Gastroesophageal sphincter (tissue), 4 donors: ENCODE measurements at regions not wholly inside any gene's neighbourhood (a gene's known extent, or its start where the extent isn't known, plus 50 kb on each side); places are given as distances from the start of the nearest gene placed in this dataset.

Source experiments
- ATAC-seq: fragments of 150-250 bp; one replicate; pipeline ENCODE4 v1.9.1; 2016; ENCODE audit warnings: mild to moderate bottlenecking, moderate library complexity
- H3K27ac ChIP-seq, 4 donors: fragments of 200-600 bp; sonication (generic) in 3 of 4; 1 replicate in 3 of 4; 2 replicates in 1 of 4; pipeline ENCODE4 v1.5.1; 2016 to 2019
- H3K27me3 ChIP-seq: fragments of 200-600 bp; sonication (generic); one replicate; pipeline ENCODE4 v1.5.1; 2019
- H3K36me3 ChIP-seq, 2 donors: fragments of 200-600 bp; sonication (generic); one replicate each; pipeline ENCODE4 v1.5.1; 2019; ENCODE audit warnings: control low read depth in 1 of 2
- H3K4me1 ChIP-seq, 3 donors: fragments of 200-600 bp; sonication (generic); 1 replicate in 2 of 3; 2 replicates in 1 of 3; pipeline ENCODE4 v1.5.1; 2016 to 2019; ENCODE audit warnings: control low read depth in 2 of 3
- H3K4me3 ChIP-seq, 2 donors: fragments of 200-600 bp; sonication (generic); one replicate each; pipeline ENCODE4 v1.5.1; 2019; ENCODE audit warnings: mild to moderate bottlenecking in 1 of 2, moderate library complexity in 1 of 2
- H3K9me3 ChIP-seq, 3 donors: fragments of 200-600 bp; sonication (generic); one replicate each; pipeline ENCODE4 v1.5.1; 2017 to 2019; ENCODE audit warnings: control low read depth in 2 of 3
- EP300 ChIP-seq: sonication (generic); formaldehyde crosslinking; IDR thresholded peaks from one replicate; pipeline ENCODE4 v1.6.1; 2017; ENCODE audit warnings: antibody characterized with exemption, mild to moderate bottlenecking
- POLR2A ChIP-seq, 2 donors: fragments of 450-650 bp; IDR thresholded peaks; one replicate each; pipeline ENCODE4 v1.6.1; 2017; ENCODE audit warnings: antibody characterized with exemption in 2 of 2, mild to moderate bottlenecking in 2 of 2, moderate library complexity in 1 of 2
- POLR2AphosphoS5 ChIP-seq: sonication (generic); formaldehyde crosslinking; IDR thresholded peaks from one replicate; pipeline ENCODE4 v1.6.1; 2017; ENCODE audit warnings: antibody characterized with exemption
- WGBS, 2 donors: methylation state at CpG; one replicate each; pipeline ENCODE4 v1.1.5; 2018; ENCODE audit warnings: low coverage in 1 of 2; 5-methylcytosine and 5-hydroxymethylcytosine counted together
- TF ChIP-seq, protein P1 (sequence below), 4 experiments: fragments of 200-600 bp in 2 of 4; fragments of 450-650 bp in 2 of 4; sonication (generic) in 1 of 4; IDR thresholded peaks; one replicate each; pipeline ENCODE4 v1.5.1; 2017 to 2019; ENCODE audit warnings: antibody characterized with exemption in 4 of 4, mild to moderate bottlenecking in 2 of 4, moderate library complexity in 2 of 4

DNA sequence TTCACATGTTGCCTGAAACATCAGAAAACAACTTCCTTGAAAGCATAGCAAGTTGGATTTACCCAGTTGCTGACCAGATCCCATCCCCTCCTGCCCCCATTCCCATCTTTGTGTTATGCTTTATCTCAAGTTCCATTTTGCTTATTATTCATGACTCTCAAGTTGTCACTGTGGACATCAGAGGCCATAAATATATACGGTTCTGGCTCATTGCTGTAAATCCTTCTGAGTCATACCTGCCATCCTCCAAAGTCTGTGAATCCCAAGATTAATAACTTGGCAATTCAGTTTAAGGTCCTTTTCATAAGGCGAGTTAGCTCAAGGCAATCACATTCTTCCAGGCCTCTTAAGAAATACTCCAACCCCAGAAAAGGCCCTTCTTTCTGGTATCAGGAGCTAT lies 126.2 kb upstream of the C2CD4B start:
- Histone ChIP-seq H3K36me3 (no peaks in the 10 kb centered on the region), H3K27ac (no peak overlapping the region), H3K4me3 (no peak overlapping the region), H3K4me1 (no peaks in the 10 kb centered on the region), H3K27me3 (peaks cover 18% of the 10 kb centered on the region), H3K9me3 (peaks cover 0 to 8% (median 0%) of the 10 kb centered on the region in 3 donors)
- 20 to 72% methylated on average over 1 to 2 of the region's 2 CpGs for WGBS, 2 donors
- TF ChIP-seq, protein P1, sequence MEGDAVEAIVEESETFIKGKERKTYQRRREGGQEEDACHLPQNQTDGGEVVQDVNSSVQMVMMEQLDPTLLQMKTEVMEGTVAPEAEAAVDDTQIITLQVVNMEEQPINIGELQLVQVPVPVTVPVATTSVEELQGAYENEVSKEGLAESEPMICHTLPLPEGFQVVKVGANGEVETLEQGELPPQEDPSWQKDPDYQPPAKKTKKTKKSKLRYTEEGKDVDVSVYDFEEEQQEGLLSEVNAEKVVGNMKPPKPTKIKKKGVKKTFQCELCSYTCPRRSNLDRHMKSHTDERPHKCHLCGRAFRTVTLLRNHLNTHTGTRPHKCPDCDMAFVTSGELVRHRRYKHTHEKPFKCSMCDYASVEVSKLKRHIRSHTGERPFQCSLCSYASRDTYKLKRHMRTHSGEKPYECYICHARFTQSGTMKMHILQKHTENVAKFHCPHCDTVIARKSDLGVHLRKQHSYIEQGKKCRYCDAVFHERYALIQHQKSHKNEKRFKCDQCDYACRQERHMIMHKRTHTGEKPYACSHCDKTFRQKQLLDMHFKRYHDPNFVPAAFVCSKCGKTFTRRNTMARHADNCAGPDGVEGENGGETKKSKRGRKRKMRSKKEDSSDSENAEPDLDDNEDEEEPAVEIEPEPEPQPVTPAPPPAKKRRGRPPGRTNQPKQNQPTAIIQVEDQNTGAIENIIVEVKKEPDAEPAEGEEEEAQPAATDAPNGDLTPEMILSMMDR (IDR thresholded peaks at IDR 0.05): no peak
- TF ChIP-seq POLR2AphosphoS5 (no peak), POLR2A (IDR thresholded peaks at IDR 0.05) (no peak), EP300 (no peak)
- ATAC-seq: no peak

DNA sequence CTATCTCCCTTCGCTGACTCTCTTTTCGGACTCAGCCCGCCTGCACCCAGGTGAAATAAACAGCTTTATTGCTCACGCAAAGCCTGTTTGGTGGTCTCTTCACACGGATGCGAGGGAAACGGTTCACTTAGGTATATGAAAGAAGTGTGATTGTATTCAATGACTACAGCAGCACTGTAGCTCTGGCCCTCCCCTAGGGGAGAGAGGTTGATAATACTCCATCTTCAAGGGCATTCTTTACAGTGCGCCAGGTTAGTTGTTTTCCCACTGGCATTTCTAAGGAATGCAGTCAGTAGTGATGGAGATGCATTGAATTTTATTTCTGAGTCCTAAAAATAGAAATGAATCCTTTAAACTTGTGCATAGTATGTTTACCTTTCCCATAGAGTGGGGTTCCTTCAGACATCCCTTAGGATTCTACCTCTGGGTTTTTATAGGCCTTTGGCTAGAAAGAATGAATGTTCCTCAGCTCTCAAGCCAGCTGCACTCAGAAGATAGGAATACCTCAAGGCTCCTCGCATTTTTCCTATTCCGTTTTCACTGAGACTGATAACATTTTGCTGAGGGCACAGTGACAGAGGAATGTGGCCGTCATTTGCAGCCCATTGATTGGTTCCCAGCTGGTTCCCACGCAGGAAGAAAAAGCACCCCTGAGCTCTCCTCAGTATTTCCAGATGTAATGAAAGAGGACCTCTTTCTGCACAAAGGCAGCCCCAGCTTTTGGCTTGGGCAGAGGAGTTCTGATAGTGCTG lies 131.8 kb upstream of the C2CD4B start:
- H3K9me3 ChIP-seq: no peaks in the 10 kb centered on the region
- no peak for ATAC-seq
- no peaks in the 10 kb centered on the region for H3K4me1 ChIP-seq
- H3K4me3 ChIP-seq: no peak overlapping the region
- 65 to 68% methylated on average over 9 of the region's 12 CpGs for WGBS, 2 donors
- no peak overlapping the region for H3K27ac ChIP-seq
- H3K36me3 ChIP-seq: no peaks in the 10 kb centered on the region
- no peaks in the 10 kb centered on the region for H3K27me3 ChIP-seq
- TF ChIP-seq, protein P1 (IDR thresholded peaks at IDR 0.05): no peak
- TF ChIP-seq POLR2AphosphoS5 (no peak), POLR2A (IDR thresholded peaks at IDR 0.05) (no peak), EP300 (no peak)

DNA sequence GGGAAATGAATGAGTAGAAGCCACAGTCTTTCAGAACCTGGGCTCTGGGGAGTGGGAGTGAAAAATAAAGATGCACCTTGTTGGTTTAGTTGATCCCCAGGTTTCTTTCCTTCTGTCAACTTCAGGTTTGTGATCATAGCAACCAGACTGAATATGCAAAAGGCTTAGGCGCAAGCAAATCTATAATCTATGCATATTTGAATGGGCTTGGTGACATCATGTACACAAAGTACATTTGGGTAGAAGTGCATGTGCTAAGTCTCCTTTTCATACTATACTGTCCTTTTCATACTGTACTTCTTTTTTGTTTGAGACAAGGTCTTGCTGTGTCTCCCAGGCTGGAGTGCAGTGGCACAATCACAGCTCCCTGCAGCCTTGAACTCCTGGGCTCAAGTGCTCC lies 132.4 kb upstream of the C2CD4B start:
- Histone ChIP-seq H3K27me3 (no peaks in the 10 kb centered on the region), H3K4me1 (no peaks in the 10 kb centered on the region), H3K27ac (no peak overlapping the region), H3K4me3 (no peak overlapping the region), H3K36me3 (no peaks in the 10 kb centered on the region), H3K9me3 (no peaks in the 10 kb centered on the region)
- ATAC-seq: no peak
- WGBS, 2 donors: 86 to 100% methylated on average over 1 of the region's 1 CpG
- no peak for TF ChIP-seq POLR2A (IDR thresholded peaks at IDR 0.05)
- no peak for TF ChIP-seq POLR2AphosphoS5
- no peak for TF ChIP-seq EP300
- TF ChIP-seq, protein P1 (IDR thresholded peaks at IDR 0.05): no peak

DNA sequence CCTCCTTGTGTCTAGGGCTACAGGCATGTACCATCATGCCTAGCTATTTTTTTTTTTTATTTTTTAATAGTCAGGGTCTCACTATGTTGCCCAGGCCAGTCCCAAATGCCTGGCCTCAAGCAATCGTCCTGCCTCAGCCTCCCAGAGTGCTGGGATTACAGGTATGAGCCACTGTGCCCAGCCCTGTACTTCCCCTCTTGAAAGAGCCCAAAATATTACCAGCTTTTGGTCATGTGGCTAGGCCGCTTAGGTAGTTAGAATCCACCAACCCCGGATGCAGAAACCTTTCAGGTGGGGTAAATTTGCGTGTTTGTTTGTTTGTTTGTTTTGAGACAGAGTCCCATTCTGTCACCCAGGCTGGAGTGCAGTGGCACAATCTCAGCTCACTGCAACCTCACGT lies 132.8 kb upstream of the C2CD4B start:
- no peak for ATAC-seq
- Histone ChIP-seq H3K27me3 (no peaks in the 10 kb centered on the region), H3K9me3 (no peaks in the 10 kb centered on the region), H3K4me3 (no peak overlapping the region), H3K36me3 (no peaks in the 10 kb centered on the region), H3K27ac (no peak overlapping the region), H3K4me1 (no peaks in the 10 kb centered on the region)
- 80 to 88% methylated on average over 4 to 5 of the region's 5 CpGs for WGBS, 2 donors
- TF ChIP-seq, protein P1 (IDR thresholded peaks at IDR 0.05): no peak
- TF ChIP-seq POLR2A (IDR thresholded peaks at IDR 0.05) (no peak), POLR2AphosphoS5 (no peak), EP300 (no peak)

DNA sequence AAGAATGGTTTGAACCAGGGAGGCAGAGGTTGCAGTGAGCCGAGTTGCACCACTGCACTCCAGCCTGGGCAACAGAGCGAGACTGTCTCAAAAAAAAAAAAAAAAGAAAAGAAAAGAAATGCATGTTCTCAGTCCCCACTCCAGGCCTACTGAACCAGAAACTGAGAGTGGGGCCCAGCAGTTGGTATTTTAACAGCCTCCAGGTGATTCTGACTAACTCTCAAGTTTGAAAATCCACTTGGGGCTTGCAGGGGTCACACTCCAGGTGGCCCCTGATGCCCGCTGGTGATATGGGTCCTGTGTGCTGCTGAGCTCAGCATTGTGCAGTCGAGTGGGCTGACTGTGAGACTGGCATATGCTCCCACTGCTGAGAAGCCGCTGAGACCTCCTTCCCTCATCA lies 133.7 kb upstream of the C2CD4B start:
- 69 to 100% methylated on average over 1 to 2 of the region's 5 CpGs for WGBS, 2 donors
- no peak overlapping the region for H3K4me3 ChIP-seq
- no peaks in the 10 kb centered on the region for H3K9me3 ChIP-seq
- no peaks in the 10 kb centered on the region for H3K4me1 ChIP-seq
- no peaks in the 10 kb centered on the region for H3K27me3 ChIP-seq
- no peak for TF ChIP-seq POLR2AphosphoS5
- TF ChIP-seq POLR2A (IDR thresholded peaks at IDR 0.05): no peak
- no peak for TF ChIP-seq EP300
- TF ChIP-seq, protein P1 (IDR thresholded peaks at IDR 0.05): no peak
- no peak overlapping the region for H3K27ac ChIP-seq
- no peak for ATAC-seq
- H3K36me3 ChIP-seq: no peaks in the 10 kb centered on the region
